KMS-11 (cell line): ENCODE measurements at regions not wholly inside any gene's neighbourhood (a gene's known extent, or its start where the extent isn't known, plus 50 kb on each side); places are given as distances from the start of the nearest gene placed in this dataset.
"Not testable (repeated sequence)": the region's sequence is repeated elsewhere in the genome, so short reads cannot be mapped to it uniquely, and the experiment has no call there.

ENCODE experiments used
- H2AFZ ChIP-seq: fragments of 200-600 bp; sonication (generic); 2 replicates; pipeline ENCODE4 v1.6.1; 2016; ENCODE audit warnings: antibody characterized with exemption, mixed run types, low read depth
- H3K27ac ChIP-seq: fragments of 200-600 bp; sonication (generic); 2 replicates; pipeline ENCODE4 v1.6.1; 2016; ENCODE audit warnings: mild to moderate bottlenecking, mixed run types
- H3K27me3 ChIP-seq: fragments of 200-600 bp; sonication (generic); 2 replicates; pipeline ENCODE4 v1.6.1; 2017; ENCODE audit warnings: mild to moderate bottlenecking, low read depth, mixed run types, moderate library complexity; ENCODE audit not compliant: insufficient read depth
- H3K36me3 ChIP-seq: fragments of 200-600 bp; sonication (generic); 2 replicates; pipeline ENCODE4 v1.6.1; 2017; ENCODE audit warnings: mild to moderate bottlenecking, mixed run types; ENCODE audit not compliant: insufficient read depth
- H3K4me1 ChIP-seq: fragments of 200-600 bp; sonication (generic); 2 replicates; pipeline ENCODE4 v1.6.1; 2016; ENCODE audit warnings: mild to moderate bottlenecking, low read depth, mixed run types; ENCODE audit not compliant: poor library complexity, severe bottlenecking
- H3K4me2 ChIP-seq: fragments of 200-600 bp; sonication (generic); 2 replicates; pipeline ENCODE4 v1.7.0; 2016; ENCODE audit warnings: mild to moderate bottlenecking, mixed run types
- H3K4me3 ChIP-seq: fragments of 200-600 bp; sonication (generic); IDR thresholded peaks from 2 replicates; pipeline ENCODE4 v1.6.1; 2017; ENCODE audit warnings: low read depth, low read length, mixed read lengths; ENCODE audit not compliant: insufficient read depth
- H3K79me2 ChIP-seq: fragments of 200-600 bp; sonication (generic); 2 replicates; pipeline ENCODE4 v1.6.1; 2016; ENCODE audit warnings: low read depth, mixed run types; ENCODE audit not compliant: insufficient read depth
- H3K9ac ChIP-seq: fragments of 200-600 bp; sonication (generic); 2 replicates; pipeline ENCODE4 v1.6.1; 2016; ENCODE audit warnings: mild to moderate bottlenecking, mixed run types
- H4K20me1 ChIP-seq: fragments of 200-600 bp; sonication (generic); 2 replicates; pipeline ENCODE4 v1.6.1; 2016; ENCODE audit warnings: mild to moderate bottlenecking, mixed run types; ENCODE audit not compliant: insufficient read depth
- TF ChIP-seq, protein P1 (sequence below): fragments of 200-600 bp; sonication (generic); conservative IDR thresholded peaks from 2 replicates; pipeline ENCODE4 v1.6.1; 2017; ENCODE audit warnings: low read depth, mild to moderate bottlenecking, antibody characterized with exemption, low read length, moderate library complexity, mixed read lengths

DNA sequence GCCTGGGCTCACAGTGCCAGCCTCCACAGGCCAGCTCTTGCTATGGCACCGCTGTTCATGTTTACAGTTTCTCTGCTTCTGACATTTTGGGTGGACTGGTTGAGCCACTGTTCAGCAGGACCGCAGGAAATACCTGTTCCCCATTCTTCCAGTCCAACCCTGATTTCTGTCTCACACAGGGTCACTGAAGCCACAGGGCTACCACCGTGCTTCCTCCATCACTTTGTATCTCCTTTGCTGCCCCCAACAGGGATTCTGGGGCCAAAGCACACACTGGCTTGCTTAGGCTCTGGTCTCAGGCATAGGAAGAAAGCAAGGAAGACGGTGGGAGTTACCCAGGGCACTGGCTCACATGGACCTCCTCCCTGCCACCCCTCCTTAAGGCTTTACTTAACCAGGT lies 164.5 kb downstream of the UNC5CL start:
- Histone ChIP-seq H3K79me2 (no peaks in the 10 kb centered on the region), H3K4me1 (no peaks in the 10 kb centered on the region), H2AFZ (no peak overlapping the region), H3K36me3 (no peaks in the 10 kb centered on the region), H3K4me3 (no peak overlapping the region), H3K4me2 (no peak overlapping the region), H4K20me1 (no peaks in the 10 kb centered on the region), H3K27ac (no peak overlapping the region), H3K9ac (no peak overlapping the region), H3K27me3 (no peaks in the 10 kb centered on the region)
- TF ChIP-seq, protein P1, sequence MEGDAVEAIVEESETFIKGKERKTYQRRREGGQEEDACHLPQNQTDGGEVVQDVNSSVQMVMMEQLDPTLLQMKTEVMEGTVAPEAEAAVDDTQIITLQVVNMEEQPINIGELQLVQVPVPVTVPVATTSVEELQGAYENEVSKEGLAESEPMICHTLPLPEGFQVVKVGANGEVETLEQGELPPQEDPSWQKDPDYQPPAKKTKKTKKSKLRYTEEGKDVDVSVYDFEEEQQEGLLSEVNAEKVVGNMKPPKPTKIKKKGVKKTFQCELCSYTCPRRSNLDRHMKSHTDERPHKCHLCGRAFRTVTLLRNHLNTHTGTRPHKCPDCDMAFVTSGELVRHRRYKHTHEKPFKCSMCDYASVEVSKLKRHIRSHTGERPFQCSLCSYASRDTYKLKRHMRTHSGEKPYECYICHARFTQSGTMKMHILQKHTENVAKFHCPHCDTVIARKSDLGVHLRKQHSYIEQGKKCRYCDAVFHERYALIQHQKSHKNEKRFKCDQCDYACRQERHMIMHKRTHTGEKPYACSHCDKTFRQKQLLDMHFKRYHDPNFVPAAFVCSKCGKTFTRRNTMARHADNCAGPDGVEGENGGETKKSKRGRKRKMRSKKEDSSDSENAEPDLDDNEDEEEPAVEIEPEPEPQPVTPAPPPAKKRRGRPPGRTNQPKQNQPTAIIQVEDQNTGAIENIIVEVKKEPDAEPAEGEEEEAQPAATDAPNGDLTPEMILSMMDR: no peak

DNA sequence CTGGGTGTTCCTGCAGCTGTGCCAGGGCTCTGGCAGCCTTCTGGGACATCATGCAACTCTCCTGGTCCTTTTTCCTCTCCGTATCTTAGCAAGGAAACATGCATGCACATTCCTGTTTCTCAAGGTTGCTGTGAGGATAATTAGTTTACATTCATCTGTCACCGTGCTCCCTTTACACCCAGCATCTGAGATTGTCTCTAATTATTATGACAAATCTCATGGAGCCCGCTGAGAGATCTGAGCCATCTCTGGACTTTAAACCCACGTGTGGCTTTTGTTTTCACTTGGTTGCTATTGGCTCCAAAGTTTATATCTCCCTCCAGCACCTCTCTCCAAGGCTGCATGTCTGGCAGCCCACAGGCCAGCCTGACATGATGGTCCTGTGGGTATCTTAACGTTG lies 167.6 kb downstream of the UNC5CL start:
- Histone ChIP-seq H3K27ac (no peak overlapping the region), H2AFZ (no peak overlapping the region), H3K27me3 (no peaks in the 10 kb centered on the region), H3K36me3 (no peaks in the 10 kb centered on the region), H3K4me1 (no peaks in the 10 kb centered on the region), H3K9ac (no peak overlapping the region), H4K20me1 (no peaks in the 10 kb centered on the region), H3K4me3 (no peak overlapping the region), H3K79me2 (no peaks in the 10 kb centered on the region), H3K4me2 (no peak overlapping the region)
- TF ChIP-seq, protein P1: no peak

DNA sequence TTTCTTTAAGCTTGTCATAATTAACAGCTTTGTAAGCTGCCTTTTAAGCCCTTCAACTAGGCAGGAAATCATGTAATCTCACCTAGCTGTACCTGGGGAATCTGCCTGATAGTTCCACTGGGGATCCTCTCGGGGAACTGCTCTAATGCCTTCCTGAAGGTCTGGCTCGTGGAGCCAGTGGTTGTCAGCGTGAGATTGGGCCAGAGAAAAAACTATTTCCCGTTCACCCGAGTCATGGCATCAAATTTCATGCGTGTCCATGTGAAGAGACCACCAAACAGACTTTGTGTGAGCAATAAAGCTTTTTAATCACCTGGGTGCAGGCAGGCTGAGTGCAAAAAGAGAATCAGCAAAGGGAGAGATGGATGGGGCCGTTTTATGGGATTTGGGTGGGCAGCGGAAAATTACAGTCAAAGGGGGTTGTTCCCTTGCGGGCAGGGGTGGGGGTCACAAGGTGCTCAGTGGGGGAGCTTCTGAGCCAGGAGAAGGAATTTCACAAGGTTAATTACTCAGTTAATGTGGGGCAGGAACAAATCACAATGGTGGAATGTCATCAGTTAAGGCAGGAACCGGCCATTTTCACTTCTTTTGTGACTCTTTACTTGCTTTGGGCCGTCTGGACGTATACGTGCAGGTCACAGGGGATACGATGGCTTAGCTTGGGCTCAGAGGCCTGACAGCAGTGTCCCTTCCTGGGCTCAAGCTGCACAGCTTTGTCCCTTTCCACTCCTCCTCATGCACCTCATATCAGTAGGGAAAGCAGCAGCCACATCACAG lies 170.7 kb downstream of the UNC5CL start:
- H3K79me2 ChIP-seq, H3K9ac ChIP-seq, H2AFZ ChIP-seq: not testable (repeated sequence)

DNA sequence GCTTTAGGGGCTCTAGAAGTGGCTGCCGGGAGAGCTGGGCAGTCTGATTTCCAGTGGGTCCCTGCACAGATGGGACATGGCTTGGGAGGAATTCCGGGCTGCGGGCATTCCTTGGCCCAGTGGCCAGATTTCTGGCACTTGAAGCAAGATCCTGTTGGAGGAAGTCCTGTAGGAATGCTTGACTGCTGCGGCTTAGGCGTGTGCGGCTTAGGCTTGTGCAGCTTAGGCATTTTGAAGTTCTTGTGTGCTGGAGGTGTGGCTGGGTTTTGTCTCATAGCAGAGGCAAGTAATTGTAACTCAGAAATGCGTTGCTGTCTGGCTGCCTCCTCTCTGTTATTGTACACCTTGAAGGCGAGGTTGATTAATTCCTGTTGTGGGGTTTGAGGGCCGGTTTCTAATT lies 171.5 kb downstream of the UNC5CL start:
- not testable (repeated sequence) for H3K4me1 ChIP-seq, H3K79me2 ChIP-seq, H3K4me2 ChIP-seq, H3K4me3 ChIP-seq, H3K9ac ChIP-seq, H2AFZ ChIP-seq, H3K36me3 ChIP-seq, H4K20me1 ChIP-seq, H3K27ac ChIP-seq, H3K27me3 ChIP-seq

More for the DNA sequence above, 170.7 kb downstream of the UNC5CL start:
- not testable (repeated sequence) for H3K27ac ChIP-seq, H3K4me3 ChIP-seq, H4K20me1 ChIP-seq, H3K4me1 ChIP-seq, H3K36me3 ChIP-seq, H3K27me3 ChIP-seq, H3K4me2 ChIP-seq

DNA sequence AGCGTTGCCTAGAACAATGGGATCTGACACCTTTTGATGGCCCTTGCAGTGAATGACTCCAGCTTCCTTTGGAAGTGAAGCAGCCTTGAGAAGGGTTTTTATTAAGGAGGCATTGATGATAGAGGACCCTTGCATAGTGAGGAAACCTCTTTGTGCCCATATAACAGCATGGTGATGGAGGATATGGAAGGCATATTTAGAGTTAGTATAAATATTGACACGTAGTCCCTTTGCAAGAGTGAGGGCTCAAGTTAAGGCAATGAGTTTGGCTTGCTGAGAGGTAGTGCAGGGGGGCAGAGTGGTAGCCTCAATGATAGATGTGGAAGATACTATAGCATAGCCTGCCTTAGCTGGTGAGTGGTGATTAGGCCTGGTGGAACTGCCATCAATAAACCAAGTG lies 173.8 kb downstream of the UNC5CL start:
- H3K79me2 ChIP-seq, H3K4me2 ChIP-seq, H3K4me3 ChIP-seq, H3K9ac ChIP-seq, H3K36me3 ChIP-seq, H3K4me1 ChIP-seq, H2AFZ ChIP-seq, H3K27ac ChIP-seq, H4K20me1 ChIP-seq, H3K27me3 ChIP-seq: not testable (repeated sequence)

DNA sequence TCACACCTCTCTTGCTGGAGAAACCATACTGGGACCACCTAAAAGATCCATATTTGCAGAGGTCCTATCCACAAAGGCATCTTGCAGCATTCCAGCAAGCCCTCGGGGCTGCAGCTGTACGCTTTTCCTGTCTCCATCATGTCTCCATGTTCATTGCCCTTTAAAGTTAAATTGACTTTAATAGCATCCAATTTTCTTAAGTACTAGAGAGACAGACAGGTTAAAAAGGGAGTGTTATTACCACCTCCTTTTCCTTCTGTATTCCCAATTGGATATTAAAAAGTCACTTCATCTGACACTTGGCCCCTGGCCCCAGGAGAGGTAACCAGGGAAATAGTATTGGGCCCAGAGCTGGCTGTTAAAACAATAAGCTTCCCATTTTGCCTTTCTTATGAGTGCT lies 178.6 kb downstream of the UNC5CL start:
- Histone ChIP-seq H3K4me3 (no peak overlapping the region), H3K9ac (no peak overlapping the region), H3K27ac (no peak overlapping the region), H3K36me3 (no peaks in the 10 kb centered on the region), H4K20me1 (no peaks in the 10 kb centered on the region), H3K79me2 (no peaks in the 10 kb centered on the region), H2AFZ (no peak overlapping the region), H3K4me1 (no peaks in the 10 kb centered on the region), H3K27me3 (no peaks in the 10 kb centered on the region), H3K4me2 (no peak overlapping the region)
- TF ChIP-seq, protein P1: no peak
